ENCODE measurements at regions not wholly inside any gene's neighbourhood (a gene's known extent, or its start where the extent isn't known, plus 50 kb on each side); places are given as distances from the start of the nearest gene placed in this dataset.

DNA sequence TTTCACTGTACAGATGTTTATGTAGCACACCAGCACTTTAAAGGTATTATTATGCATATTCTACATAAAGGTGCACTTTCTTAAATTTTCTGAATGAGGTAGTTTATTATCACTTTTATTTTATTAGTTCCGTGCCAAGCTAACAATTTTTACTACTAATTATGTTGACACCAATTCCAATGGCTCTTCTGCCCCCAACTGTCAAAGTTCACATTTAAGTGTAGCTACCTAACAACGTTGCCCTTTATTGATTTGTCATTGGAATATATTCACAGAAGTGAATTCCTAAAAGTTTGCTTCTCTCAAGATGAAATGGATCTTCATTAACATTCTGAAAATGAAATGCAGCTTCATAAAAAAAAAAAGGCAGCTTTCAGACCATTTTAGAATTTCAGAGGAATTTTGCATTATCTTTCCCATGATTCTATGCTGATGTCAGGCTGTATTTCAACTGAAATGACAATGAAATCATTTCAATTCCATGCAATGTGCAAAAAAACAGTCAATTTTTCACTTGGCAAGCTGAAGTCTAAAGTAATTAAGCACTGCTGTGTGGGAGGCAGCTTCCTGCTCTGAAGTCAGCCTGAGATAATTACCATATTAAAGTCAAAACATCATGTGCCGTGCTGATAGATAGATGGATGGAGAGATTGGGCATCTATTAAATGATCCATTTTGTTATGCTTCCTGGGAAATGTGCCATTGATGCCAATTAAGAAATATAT is 229.2 kb downstream of the TTLL7 start:
- DNase-seq, result no peak

GRCh38 chr1:83769072-83769471 is 229.9 kb downstream of the TTLL7 start:
- DNase-seq, result no peak

DNA sequence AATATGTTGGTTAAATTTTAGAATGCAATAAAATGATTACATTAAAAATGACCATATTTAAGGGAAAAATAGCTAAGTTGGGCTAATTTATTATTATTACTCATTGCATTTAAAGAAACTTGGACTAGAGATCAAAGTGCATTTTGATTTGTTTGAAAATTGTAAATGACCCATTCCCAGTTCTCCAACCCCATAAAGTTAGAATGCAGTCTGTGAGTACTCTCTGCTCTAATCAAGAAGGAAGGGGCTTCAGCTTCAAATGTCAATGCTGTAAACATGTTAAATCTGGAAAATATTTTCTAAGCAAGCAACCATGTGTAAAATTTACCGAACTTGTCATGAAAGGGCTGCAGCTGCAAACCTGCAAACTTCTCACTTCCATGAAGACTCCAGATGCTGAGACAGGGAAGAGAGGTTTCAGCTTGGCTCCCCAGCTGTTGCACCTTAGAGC is 232.7 kb downstream of the TTLL7 start:
- no peak for DNase-seq

DNA sequence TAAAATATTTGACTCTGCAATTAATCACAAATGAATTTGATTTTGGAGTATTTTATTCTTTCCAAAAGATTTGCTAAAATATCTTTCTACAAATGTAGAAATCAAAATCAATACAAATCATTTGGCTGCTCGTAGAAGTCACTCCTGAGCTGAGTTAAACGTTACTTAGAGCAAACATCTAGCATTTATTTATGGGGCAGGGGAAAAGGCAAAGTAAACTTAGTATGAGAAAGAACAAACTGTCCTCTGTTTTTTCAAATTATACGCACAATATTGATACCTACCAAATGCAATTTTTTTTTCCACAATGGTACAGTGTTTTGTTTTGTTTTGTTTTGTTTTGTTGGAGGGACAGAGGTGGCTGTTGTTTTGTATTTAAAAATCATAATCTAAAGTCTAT is 233.8 kb downstream of the TTLL7 start:
- DNase-seq, result no peak

DNA sequence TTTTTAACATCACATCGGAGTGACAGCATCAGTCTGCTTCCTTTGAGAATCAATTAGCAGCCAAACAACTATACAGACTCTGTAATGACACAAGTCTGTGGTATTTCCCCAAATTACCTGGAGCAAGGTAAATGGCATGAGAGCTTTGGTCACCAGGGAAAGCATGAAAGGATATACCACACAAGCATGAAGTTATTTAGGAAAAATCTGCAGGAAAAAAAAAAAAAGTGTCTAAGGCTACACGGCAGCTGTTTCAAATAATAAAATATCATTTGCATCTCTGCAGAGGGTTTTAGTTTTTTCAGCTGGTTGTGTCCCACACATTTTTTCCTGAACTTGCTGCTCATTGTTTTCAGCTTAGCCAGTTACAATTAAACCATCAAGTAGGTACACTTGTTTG is 234.7 kb downstream of the TTLL7 start:
- no peak for DNase-seq

DNA sequence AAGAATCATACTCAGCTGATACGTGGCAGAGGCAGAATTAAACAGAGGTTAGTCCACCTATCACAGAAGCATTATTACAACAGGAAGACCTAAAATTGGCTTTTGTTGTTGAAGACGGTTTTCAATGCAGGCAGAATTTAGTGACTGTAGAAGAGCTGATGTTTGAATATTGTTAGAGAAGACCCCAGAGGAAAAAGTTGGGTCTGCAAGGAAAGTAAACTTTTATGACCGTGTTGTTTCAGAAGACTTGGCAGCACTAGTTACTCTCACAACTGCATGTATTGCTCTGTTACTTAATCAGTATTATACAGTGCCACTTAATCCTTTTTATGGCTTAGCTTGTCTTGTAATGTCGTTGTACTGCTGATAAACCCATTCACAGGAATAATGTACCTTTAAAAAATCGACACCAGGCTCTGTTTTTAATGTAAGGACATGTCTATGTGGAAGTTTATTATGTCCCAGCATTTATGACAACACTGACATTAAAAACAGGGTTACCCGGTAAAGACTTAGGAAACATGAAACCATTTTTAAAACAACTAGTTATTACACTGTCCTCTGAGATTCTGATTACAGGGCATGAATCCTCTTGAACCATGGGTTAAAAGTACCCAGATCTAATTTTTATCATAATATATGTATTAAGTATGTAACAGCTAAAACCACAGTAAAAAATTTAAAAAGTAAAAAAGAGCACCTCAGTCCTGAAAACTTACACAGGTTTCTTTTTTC is 235.4 kb downstream of the TTLL7 start:
- no peak for DNase-seq

DNA sequence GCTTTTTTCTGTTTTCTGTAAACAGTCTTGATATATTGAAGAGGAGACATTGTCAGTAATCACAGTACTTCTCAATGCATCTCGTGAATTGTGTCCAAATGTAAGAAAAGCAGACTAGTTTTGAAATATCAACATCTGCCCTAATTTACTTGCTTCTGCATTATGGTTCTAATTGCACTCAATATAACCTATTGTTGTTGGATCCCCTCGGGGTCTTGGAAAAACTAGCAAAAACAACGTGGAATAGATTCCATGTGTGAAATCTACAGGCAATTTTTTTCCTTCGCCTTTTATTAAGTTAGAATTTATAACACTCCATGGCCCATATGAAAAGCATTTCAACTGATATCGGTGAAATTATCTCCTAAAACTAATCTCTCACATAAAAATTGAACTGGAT is 236.5 kb downstream of the TTLL7 start:
- DNase-seq, result no peak

GRCh38 chr1:83762039-83762365 is 236.9 kb downstream of the TTLL7 start:
- no peak for DNase-seq

GRCh38 chr1:83761167-83762038 is 237.5 kb downstream of the TTLL7 start:
- no peak for DNase-seq

- no peak for DNase-seq
Measured at GRCh38 chr1:83760226-83761021, 238.5 kb downstream of the TTLL7 start.

DNA sequence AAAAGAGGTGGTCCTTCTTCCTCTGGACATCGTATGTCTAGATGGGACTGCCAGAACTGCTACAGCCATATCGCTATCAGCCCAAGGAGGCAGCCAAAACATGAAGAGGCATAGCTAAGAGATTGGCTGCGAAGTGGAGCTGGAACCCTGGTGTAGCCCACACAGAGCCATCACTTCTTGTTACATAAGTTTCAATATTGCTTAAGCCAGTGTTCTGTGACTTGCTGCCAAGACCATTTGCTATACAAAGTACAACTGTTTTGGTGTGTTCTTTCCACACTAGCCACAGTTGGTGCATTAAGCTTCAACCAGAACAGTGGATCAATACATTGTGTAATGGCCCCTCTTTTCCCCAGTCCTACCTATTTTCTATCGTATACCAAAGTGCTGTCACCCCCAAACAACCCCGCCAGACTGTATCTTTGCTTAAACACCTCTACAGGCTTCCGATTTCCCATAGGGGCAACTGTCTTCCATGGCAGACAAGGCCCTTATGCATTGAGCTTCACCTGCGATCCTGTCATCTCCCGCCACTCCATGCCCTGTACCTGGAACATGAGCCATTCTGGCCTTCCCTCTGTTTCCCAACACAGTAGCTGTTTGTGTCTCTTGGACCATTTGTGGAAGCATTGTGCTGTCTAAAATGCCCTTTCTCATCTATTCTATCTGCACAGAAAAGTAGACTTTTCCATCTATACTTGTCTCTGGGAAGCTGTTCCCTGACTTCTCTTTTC is 241.8 kb downstream of the TTLL7 start:
- DNase-seq, result no peak

DNA sequence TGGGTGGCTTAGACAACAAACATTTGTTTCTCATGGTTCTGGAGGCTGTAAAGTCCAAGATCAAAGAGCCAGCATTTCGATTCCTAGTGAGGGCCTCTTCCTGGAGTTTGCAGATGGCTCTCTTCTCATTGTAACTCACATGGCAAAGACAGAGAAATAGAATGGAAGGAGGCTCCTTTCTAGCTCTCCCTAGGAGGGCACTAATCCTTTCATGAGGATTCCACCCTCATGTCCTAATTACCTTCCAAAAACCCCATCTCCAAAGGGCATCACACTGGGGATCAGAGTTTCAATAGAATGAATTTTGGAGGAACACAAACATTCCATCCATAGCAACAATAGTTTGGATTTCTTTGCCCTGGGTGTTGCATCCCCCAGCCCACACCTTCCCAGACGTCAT is 247.3 kb downstream of the TTLL7 start:
- DNase-seq, result no peak

GRCh38 chr1:83750201-83750600 is 248.7 kb downstream of the TTLL7 start:
- no peak for DNase-seq

DNA sequence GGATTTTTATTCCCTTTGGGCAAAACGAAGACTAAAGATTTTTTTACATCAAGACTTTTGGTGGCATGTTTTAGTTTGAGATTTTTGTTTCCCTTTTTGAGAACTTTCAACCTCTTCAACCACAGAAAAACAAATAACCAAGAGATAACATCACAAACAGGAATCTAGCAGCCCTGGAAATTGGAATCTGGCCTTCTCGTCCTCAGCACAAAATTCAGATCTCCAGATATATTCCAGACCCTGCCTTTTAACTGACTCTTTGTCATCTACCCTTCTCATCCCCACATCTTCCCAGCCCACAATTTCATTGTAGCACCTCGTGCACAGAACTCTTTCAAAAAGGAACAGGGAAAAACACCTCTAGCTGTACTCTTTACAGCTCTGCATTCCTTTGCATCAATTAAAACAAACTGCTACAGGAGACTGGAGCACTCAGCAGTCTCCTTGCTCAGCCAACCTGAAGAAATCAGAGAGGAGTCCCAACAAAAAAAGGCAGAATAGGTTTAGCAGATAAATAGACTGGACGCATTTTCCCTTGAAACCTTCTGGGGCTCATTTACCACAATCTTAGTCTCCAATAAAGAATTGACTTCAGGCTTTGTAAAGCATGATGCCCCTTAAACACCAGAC is 251.0 kb downstream of the TTLL7 start:
- DNase-seq, result no peak

GRCh38 chr1:83746234-83746633 is 252.7 kb downstream of the TTLL7 start:
- no peak for DNase-seq

GRCh38 chr1:83742446-83742845 is 256.5 kb downstream of the TTLL7 start:
- DNase-seq, result no peak

- no peak for DNase-seq
Measured at GRCh38 chr1:83741770-83742169, 257.2 kb downstream of the TTLL7 start.

- DNase-seq, result no peak
Measured at GRCh38 chr1:83741348-83741747, 257.6 kb downstream of the TTLL7 start.

- DNase-seq, result no peak
Measured at GRCh38 chr1:83735526-83735925, 263.4 kb downstream of the TTLL7 start.

GRCh38 chr1:83734420-83734819 is 264.5 kb downstream of the TTLL7 start:
- DNase-seq, result no peak

GRCh38 chr1:83725735-83726360 is 273.1 kb downstream of the TTLL7 start:
- no peak for DNase-seq

Measured in NCI-H2171 treated with DMSO at 0.1 percent for 48 hours (cell line).